C4-2B (cell line): ENCODE measurements at regions not wholly inside any gene's neighbourhood (a gene's known extent, or its start where the extent isn't known, plus 50 kb on each side); places are given as distances from the start of the nearest gene placed in this dataset.

Source experiments
- ZFX ChIP-seq: fragments of 450-650 bp; IDR thresholded peaks from 2 replicates; pipeline ENCODE4 v1.6.1; 2017
- TF ChIP-seq, protein P1 (sequence below): fragments of 450-650 bp; conservative IDR thresholded peaks from 2 replicates; pipeline ENCODE4 v1.5.1; 2017; ENCODE audit warnings: mild to moderate bottlenecking

DNA sequence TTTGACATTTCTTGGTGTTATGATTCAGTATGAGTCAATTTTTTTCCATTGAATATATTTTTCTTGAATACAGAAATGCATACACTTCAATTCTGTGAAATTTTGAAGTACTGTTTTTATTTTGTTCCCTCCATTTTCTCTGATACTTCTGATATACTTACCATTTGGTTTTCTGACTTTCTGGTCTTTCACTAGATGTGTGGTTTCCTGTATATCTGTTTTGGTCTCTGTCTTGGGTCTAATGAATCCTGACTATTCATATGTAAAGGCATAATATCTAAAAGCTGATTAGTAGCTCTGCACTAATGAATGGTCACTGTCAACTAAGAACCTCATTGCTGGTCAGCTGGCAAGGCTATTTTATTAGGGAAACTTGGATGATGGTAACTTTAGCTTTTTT lies 345.6 kb downstream of the GRB14 start:
- TF ChIP-seq, protein P1, sequence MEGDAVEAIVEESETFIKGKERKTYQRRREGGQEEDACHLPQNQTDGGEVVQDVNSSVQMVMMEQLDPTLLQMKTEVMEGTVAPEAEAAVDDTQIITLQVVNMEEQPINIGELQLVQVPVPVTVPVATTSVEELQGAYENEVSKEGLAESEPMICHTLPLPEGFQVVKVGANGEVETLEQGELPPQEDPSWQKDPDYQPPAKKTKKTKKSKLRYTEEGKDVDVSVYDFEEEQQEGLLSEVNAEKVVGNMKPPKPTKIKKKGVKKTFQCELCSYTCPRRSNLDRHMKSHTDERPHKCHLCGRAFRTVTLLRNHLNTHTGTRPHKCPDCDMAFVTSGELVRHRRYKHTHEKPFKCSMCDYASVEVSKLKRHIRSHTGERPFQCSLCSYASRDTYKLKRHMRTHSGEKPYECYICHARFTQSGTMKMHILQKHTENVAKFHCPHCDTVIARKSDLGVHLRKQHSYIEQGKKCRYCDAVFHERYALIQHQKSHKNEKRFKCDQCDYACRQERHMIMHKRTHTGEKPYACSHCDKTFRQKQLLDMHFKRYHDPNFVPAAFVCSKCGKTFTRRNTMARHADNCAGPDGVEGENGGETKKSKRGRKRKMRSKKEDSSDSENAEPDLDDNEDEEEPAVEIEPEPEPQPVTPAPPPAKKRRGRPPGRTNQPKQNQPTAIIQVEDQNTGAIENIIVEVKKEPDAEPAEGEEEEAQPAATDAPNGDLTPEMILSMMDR = no peak
- no peak for TF ChIP-seq ZFX
